Neural progenitor cell (in vitro differentiated cells): ENCODE measurements at regions not wholly inside any gene's neighbourhood (a gene's known extent, or its start where the extent isn't known, plus 50 kb on each side); places are given as distances from the start of the nearest gene placed in this dataset.

Experiments
- DNase-seq: peaks from one replicate; pipeline ENCODE4 v3.0.0-alpha.2; 2016; ENCODE audit warnings: low spot score
- H2AFZ ChIP-seq: fragments of 200-600 bp; sonication (generic); replicated peaks from 2 replicates; pipeline ENCODE4 v1.6.1; 2016; ENCODE audit warnings: antibody characterized with exemption
- H3F3A ChIP-seq: fragments of 200-600 bp; sonication (generic); 2 replicates; pipeline ENCODE4 v1.6.1; 2016; ENCODE audit warnings: antibody characterized with exemption, low read depth
- H3K27ac ChIP-seq: fragments of 200-600 bp; sonication (generic); 2 replicates; pipeline ENCODE4 v1.5.1; 2016; ENCODE audit warnings: mild to moderate bottlenecking
- H3K27me3 ChIP-seq: fragments of 200-600 bp; sonication (generic); 2 replicates; pipeline ENCODE4 v1.6.1; 2016; ENCODE audit warnings: mild to moderate bottlenecking, moderate library complexity
- H3K36me3 ChIP-seq: fragments of 200-600 bp; sonication (generic); 2 replicates; pipeline ENCODE4 v1.5.1; 2016
- H3K4me1 ChIP-seq: fragments of 200-600 bp; sonication (generic); 2 replicates; pipeline ENCODE4 v1.6.1; 2016; ENCODE audit warnings: mixed run types
- H3K4me2 ChIP-seq: fragments of 200-600 bp; sonication (generic); 2 replicates; pipeline ENCODE4 v1.6.1; 2016
- H3K4me3 ChIP-seq: fragments of 200-600 bp; sonication (generic); 2 replicates; pipeline ENCODE4 v1.5.1; 2016
- H3K79me2 ChIP-seq: fragments of 200-600 bp; sonication (generic); 2 replicates; pipeline ENCODE4 v1.6.1; 2016; ENCODE audit warnings: low read depth
- H3K9ac ChIP-seq: fragments of 200-600 bp; sonication (generic); 2 replicates; pipeline ENCODE4 v1.6.1; 2016
- H3K9me3 ChIP-seq: fragments of 200-600 bp; sonication (generic); 2 replicates; pipeline ENCODE4 v1.5.1; 2016; ENCODE audit warnings: low read depth
- H4K20me1 ChIP-seq: fragments of 200-600 bp; sonication (generic); 2 replicates; pipeline ENCODE4 v1.6.1; 2016; ENCODE audit warnings: low read depth
- H3K27ac Mint-ChIP-seq: 3 replicates; pipeline ENCODE4 v1.8.0; 2021; ENCODE audit warnings: mixed read lengths
- H3K27me3 Mint-ChIP-seq: 2 replicates; pipeline ENCODE4 v1.8.0; 2022; ENCODE audit warnings: low read depth, mild to moderate bottlenecking, inconsistent platforms, moderate library complexity, mixed read lengths; ENCODE audit not compliant: insufficient read depth
- H3K36me3 Mint-ChIP-seq: 3 replicates; pipeline ENCODE4 v1.8.0; 2021; ENCODE audit warnings: mixed read lengths
- H3K4me1 Mint-ChIP-seq: 3 replicates; pipeline ENCODE4 v1.8.0; 2021; ENCODE audit warnings: mixed read lengths
- H3K4me3 Mint-ChIP-seq: 3 replicates; pipeline ENCODE4 v1.8.0; 2021; ENCODE audit warnings: mild to moderate bottlenecking, moderate library complexity, mixed read lengths
- H3K9me3 Mint-ChIP-seq: 3 replicates; pipeline ENCODE4 v1.8.0; 2020; ENCODE audit warnings: mixed read lengths
- CTCF ChIP-seq: fragments of 200-600 bp; sonication (generic); IDR thresholded peaks from 2 replicates; pipeline ENCODE4 v1.5.1; 2017; ENCODE audit warnings: antibody characterized with exemption, mild to moderate bottlenecking
- EZH2 ChIP-seq: fragments of 200-600 bp; sonication (generic); IDR thresholded peaks from 2 replicates; pipeline ENCODE4 v1.6.1; 2017; ENCODE audit warnings: antibody characterized with exemption, mild to moderate bottlenecking, moderate library complexity
- EZH2phosphoT487 ChIP-seq: fragments of 200-600 bp; sonication (generic); IDR thresholded peaks from 2 replicates; pipeline ENCODE4 v1.6.1; 2017; ENCODE audit warnings: antibody characterized with exemption

GRCh38 chr20:1710484-1710883 lies 52.9 kb upstream of the SIRPG start:
- H3K4me3 Mint-ChIP-seq = no peak overlapping the region
- Histone ChIP-seq H3K4me2 (no peak overlapping the region), H3K79me2 (no peaks in the 10 kb centered on the region), H3K36me3 (no peaks in the 10 kb centered on the region), H3K4me1 (no peaks in the 10 kb centered on the region), H3K4me3 (no peak overlapping the region), H4K20me1 (no peaks in the 10 kb centered on the region), H3K9ac (no peak overlapping the region), H3F3A (no peaks in the 10 kb centered on the region), H3K9me3 (no peaks in the 10 kb centered on the region), H3K27ac (no peak overlapping the region), H2AFZ (no peak overlapping the region), H3K27me3 (peaks cover 69% of the 10 kb centered on the region)
- H3K4me1 Mint-ChIP-seq = no peaks in the 10 kb centered on the region
- peaks cover 3% of the 10 kb centered on the region for H3K9me3 Mint-ChIP-seq
- H3K36me3 Mint-ChIP-seq = no peaks in the 10 kb centered on the region
- no peak for TF ChIP-seq CTCF
- no peak for TF ChIP-seq EZH2
- no peak for TF ChIP-seq EZH2phosphoT487
- DNase-seq = no peak
- H3K27ac Mint-ChIP-seq = no peak overlapping the region
- no peaks in the 10 kb centered on the region for H3K27me3 Mint-ChIP-seq

- H3K4me3 ChIP-seq = no peak overlapping the region
- H3K27me3 ChIP-seq = peaks cover 62% of the 10 kb centered on the region
- Mint-ChIP-seq H3K27ac (no peak overlapping the region), H3K4me3 (no peak overlapping the region), H3K27me3 (no peaks in the 10 kb centered on the region), H3K9me3 (no peaks in the 10 kb centered on the region), H3K4me1 (no peaks in the 10 kb centered on the region), H3K36me3 (no peaks in the 10 kb centered on the region)
- TF ChIP-seq EZH2 (no peak), CTCF (no peak), EZH2phosphoT487 (no peak)
- no peaks in the 10 kb centered on the region for H3K4me1 ChIP-seq
- no peak overlapping the region for H2AFZ ChIP-seq
- DNase-seq = no peak
- H3K27ac ChIP-seq = no peak overlapping the region
- H3K36me3 ChIP-seq = no peaks in the 10 kb centered on the region
- H3F3A ChIP-seq = no peaks in the 10 kb centered on the region
- no peaks in the 10 kb centered on the region for H4K20me1 ChIP-seq
- no peaks in the 10 kb centered on the region for H3K9me3 ChIP-seq
- H3K4me2 ChIP-seq = no peak overlapping the region
- H3K9ac ChIP-seq = no peak overlapping the region
- no peaks in the 10 kb centered on the region for H3K79me2 ChIP-seq
These were observed 50.2 kb upstream of the SIRPG start for GRCh38 chr20:1707588-1708449.
